NCI-H2171 treated with DMSO at 0.1 percent for 48 hours (cell line): ENCODE measurements at regions not wholly inside any gene's neighbourhood (a gene's known extent, or its start where the extent isn't known, plus 50 kb on each side); places are given as distances from the start of the nearest gene placed in this dataset.
A peak's percentile ranks its signal among the peaks of the same experiment; 100 is the strongest.

Source experiments
- DNase-seq: peaks from one replicate; lab custom pipeline; 2025; lab: John Stamatoyannopoulos, UW

DNA sequence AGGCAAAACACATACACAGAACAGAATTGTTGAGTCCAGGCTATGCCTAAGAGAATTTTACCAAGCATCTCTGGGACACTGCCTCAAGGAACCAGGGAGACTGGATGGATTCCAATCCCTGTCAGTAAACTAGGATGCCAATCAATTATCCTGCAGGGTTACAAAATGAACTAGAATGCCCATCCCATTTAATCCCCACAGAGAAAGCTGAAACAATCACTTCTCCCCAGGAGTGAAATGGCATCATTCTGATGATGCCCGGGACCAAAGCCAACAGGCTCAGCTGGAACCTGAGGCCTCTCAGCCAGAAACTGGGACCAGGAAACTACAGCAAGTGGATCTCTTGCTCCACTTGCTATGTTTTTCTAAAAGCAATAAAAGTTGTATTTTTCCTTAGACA lies 130.0 kb upstream of the TJP1 start:
- DNase-seq = peak; percentile 82

DNA sequence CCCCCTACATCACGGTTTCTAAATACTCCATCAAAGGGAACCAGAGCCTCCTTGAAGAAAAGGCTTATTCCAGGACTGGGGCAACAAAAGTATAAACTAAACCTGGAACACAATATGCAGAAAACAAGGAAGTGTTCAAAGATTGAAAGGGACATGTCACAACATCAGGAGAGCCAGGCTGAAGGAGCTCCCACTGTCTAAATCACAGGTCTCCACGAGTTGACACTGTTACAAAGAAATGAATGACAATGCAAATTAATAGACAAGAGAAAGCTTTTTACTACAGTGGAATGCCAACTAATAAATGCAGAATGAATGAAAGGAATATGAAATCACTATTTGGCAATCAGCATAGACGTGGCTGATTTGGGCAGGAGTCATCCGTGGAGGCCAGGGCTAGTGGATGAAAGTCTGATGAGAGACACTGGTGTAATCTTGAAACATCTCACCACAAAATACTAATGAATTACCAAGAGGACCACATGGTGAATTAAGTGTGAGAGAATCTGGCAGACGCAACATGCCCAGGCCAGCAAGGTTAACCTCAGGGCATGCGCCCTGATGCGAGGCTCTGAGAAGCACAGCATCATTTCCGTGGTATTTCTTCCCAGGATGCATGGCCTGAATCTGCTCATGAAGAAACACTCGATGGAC lies 123.8 kb upstream of the TJP1 start:
- no peak for DNase-seq

DNA sequence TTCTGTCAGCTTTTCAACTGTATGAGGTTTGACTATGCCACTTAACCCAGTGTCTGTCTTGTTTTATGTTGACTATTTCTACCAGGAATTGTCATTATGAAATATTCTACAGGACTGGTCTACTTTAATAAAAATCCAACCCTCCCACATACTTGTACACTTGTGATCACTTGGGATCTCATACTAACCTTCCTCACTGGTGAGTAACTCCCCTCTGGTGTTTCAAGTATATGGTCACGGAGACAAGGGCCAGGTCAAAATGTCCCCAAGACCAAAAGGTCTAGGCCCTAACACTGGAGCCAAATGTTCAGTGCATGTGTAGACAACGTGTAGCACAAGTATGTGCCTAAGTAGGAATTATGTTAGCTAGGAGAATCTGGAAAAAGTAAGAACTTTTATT lies 122.7 kb upstream of the TJP1 start:
- DNase-seq = no peak

DNA sequence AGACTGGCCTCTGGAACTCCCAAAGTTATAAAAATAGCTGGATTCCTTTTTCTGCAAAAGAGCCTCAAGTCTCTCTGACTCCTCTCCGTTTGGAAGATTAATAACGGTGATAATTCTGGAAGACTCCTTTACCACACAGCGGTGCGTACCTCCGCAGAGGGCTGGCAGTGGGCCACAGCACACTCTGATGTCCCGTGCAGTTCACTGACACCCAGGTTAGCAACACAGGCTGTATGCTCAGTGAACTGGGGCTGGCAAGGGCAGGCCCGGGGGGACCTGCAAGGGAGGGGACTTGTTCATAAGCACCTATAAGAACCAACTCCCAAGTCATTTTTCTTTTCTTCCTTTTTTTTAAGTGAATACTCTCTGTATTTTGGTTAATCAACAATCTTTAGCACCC lies 120.3 kb upstream of the TJP1 start:
- no peak for DNase-seq

DNA sequence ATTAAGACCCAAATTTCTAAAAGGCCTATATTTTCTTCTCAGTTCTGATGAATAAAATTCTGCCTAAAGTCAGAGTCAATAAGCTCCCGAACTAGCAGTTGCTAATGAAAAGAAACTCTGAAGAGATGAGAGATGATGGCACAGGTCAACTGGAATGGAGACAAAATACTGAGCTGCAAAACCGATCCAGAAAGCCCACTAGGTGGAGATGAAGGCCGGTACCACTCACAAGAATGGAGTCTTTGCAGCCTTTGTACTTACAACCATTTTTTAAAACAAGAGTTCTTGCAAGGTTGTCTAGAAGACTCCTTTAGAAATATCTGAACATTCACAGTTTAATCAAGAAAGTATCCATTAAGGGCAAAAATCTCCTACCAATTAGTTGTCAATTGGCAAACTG lies 119.9 kb upstream of the TJP1 start:
- no peak for DNase-seq

DNA sequence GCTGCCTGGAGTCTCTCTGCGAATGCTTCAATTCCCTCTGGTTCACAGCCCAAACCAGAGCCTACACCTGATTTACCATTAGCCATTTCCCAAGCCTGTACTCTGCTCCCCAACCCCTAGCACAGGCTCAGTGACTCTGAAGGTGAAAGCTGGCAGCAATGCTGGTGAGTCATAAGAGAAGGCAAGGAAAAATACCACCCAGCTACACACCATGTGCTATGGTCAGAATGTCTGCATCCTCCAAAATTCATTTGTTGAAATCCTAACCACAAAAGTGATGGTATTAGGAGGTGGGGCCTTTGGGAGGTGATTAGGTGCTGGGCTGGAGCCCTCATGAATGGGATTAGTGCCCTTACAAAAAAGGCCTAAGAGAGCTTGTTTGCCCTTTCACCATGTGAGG lies 117.1 kb upstream of the TJP1 start:
- no peak for DNase-seq

DNA sequence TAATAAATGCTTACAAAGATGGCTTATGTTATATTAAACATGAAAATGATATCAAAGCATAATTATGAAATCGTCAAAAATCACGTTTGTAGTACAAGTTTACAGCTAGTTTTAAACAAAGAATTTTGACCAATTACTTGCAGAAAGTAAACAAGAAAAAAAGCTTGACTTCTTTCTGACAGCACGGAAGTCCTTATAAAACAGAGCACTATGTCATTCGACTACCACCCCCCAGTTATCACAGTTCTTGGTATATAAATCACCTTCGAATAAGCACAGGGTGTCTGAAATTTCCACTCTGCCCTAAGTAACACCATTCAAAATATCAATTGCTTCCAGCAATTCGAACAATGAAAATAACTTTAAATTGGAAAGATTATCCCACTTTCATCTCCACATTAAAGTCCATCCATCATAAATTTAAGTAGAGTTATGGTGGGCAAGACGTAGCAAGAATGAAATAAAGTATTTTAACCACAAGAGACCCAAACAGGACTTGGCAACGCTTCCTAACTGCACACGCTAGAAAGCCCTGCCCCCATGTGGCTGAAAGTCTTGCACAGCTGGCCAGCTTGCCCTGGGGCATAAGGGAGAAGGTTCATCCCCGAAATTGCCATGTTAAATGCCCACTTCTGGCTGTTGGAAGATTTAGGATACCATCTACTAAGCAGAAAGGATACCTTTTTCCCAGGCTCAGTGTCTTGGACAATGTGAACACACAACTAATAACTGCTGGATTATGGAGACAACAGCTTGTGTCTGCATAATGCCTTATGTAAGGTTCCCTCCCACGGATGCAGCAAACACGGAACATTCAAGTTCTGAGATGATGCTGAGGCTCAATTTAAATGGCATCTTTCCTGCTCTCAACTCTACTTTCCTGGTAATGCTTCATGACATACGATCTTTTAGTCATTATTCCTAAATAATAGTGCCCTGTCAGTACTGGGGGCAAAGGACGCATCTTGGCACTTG lies 116.4 kb upstream of the TJP1 start:
- DNase-seq = no peak

DNA sequence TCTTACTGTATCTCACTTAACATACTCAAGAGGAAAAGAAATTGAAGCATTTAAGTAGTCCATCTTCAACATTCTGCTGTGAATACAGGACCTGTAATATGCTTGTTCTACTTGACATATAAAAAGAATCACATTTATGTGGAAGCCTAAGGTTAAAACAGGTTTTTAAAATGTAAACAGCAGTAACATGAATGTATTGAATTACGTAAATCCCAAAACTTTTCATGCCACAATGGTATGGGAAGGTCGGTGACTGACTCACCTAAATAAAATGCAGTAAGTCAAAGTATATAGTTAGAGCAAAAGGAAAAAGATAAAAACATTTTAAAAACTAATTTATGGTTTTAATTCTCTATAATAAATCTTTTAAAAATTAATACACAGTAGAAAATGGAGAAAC lies 115.7 kb upstream of the TJP1 start:
- DNase-seq = no peak

DNA sequence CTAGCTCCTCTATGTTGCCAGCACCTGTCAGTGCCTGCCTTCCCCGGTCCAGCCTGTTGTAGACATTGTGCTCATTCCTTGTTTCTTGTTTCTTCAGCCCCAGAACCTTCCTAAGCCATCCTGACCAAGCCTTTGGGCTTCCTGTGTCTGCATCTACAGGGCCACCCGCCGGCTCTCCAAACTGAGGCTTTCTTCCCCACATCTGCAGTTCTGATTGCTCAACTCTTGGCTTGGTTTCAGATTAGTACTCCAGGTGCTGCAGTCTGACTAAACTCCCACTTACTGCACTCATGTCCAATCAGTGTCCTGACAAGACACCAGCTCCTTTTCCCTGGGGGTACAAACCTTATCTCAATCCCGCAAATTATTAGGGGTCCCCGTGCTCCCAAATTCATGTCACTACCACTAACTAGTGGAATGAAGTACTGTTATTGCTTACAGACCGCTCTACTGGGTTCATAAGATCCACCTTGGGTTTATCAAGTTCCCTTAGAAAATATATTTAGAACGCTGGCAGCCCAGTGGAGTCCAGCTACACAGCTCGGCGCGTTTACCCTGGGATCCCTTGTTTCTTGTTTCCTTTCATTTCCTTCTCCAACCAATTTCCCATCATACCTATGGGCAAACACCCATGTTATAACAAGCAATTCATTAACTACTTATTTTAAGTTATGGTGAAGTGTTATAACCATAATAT lies 114.2 kb upstream of the TJP1 start:
- no peak for DNase-seq

DNA sequence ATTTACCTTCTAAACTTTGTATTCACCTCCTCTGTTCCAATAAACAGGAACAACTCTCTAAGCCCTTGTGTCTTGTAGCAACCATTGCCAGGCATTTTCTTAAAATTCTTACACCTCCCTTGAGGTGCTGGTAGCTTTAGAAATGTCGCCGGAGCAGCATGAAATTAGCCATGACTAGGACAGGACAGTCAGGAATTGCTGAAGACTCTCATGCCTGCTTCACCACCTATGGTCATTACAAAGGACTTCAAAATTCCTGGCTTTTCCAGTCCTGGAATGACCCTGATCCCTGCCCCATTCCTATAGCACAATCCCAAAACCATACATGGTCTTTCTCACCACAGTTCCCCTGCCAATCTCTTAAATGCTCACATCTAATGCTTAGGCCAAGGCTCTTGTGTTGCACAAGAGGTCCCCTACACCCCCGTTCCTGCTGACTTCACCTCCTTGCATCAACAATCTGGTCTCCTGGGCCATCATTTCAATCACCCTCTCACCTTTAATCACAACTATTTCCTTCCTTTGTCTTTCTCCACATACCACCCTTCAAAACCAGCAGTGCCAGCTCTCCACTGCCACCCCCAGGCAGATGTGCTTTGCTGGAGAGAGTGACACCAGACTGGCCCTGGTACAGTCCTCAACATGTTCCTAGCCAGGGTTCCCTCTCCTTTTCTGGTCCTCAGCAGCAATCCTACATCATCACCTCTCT lies 113.2 kb upstream of the TJP1 start:
- DNase-seq = no peak

DNA sequence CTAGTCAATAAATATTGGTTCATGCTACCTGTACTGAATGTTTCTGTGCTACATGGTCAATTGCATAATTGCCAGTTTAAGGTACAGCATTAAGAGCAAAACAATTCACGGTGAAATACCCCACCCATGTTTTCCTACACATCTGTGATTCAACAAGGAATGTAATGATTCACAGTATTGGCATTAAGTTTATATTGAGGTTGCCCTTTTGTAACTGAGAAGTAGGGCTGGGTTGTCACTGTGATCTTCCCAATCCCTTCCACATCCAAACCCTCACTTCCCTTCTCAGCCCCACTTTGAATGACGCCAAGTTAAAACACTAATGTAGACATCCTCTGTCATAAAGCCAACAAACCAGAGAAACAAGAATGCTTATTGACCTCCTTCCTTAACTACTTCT lies 112.0 kb upstream of the TJP1 start:
- DNase-seq = no peak

DNA sequence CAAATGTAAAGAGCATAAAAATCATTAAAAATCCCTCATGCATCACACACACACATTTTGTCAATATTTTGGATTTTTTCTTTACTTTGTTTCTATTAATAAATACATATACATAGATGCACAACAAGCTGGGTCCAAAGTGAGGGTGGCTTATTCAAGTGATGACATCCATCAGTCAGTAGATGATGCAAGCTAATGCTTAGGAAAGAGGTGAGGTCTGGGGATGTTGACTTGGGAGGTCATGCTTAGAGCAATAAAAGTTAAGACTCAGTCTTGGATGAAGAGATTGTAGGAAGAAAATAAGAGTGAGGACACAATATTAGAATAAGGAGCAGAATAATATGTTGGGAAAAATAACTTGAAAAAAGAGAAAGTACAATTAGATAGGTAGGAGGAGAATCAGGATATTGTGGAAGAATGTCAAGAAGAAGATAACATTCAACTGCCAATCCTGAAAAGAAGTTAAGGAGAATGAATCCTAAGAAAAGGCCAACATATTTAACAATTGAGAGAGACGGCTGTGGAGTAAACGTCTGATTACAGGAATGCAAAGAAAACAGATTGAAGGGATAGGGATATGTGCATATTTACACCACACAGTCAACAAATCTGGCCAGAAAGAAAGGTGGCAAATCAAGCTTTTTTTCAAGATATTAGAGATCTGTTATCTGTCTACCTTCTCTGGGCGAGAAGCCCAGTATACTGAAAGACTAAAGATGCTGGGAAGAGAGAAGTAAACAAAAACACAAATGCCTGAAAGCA lies 111.0 kb upstream of the TJP1 start:
- DNase-seq = no peak

DNA sequence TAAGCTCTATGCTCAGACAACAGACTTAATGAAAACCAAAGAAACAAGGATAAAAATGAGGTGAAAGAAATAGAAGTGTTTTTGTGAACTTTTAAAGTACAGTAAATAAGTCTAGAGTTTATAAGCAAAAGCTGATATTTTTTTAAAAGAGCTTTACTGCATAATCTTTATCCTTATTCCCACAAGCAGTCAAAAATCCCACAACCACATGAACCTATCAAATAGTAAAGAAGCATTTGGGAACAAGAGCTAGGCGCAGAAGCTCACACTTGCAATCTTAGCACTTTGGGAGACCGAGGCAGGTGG lies 103.8 kb upstream of the TJP1 start:
- DNase-seq = no peak

DNA sequence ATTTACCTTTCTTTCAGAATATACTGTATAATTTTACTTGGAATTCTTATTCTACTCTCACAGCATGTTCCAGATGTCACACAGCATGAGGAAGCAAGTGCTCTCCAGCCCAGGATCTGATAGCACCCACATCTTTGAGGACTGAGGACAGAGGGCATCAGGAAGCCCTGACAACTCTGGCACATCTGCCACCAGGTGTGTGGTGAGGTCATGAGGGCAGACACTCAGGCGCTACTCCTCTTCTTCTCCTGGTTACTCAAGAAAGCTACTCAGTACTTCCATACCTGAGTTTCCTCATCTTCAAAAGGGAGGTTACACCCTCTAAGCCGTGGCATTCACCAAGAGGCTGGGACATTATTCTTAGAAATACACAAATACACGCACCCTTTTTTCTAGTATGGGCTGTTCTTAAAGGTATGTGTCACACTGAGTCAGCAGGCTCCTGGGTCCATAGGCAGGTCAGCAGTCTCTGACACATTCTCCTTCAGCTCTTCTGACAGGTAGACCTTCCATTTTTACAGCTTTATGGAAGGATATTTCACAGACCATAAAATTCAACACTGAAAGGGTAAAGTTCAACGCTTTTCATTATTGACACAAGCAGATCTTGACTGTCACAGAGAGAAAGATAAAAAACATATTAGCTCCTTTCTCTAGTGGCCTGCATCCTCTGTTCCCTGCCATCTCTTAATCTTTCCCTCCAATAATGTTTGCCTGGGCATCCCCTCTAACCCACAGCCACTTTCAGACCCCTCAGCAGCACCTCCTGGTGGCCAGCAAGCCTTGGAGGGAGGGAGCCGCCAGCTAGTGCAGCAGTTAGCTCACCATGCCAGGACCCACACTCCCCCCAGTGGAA lies 103.2 kb upstream of the TJP1 start:
- DNase-seq = no peak

DNA sequence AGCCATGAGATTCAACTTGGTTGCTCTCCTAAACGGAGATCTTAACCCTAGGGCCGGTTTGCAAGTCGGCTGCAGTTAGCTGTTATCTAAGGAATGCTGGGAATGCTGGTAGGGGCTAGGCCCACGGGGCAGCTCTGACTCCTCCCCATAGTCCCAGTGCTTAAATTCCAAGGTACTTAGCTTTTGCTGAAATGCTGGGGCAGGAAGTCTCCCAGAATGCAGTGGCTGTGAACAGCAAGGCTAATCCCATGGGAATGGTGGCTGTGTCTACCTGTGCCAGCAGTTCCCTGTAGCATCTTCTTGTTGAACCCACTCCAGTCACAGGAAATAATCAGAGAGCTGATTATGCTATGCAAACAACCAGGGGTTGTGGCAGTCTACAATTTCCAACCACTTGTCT lies 102.5 kb upstream of the TJP1 start:
- peak; percentile 36 for DNase-seq

DNA sequence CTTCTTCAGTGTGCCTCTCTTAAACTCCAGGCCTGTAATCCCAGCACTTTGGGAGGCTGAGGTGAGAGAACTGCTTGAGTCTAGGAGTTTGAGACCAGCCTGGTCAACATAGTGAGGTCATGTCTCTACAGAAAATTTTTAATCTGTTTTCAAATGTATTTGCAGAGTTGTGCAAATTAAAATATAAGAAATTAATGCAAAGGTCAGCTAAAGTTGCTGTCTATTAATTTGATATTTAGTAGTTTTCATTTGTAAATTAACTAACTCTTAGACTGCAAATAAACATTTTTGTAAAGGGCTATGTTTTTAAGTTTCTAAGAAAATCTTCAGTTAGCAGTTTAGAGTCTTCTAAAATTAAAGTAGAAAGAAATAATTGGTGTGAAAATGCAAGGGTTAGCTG lies 99.9 kb upstream of the TJP1 start:
- no peak for DNase-seq

DNA sequence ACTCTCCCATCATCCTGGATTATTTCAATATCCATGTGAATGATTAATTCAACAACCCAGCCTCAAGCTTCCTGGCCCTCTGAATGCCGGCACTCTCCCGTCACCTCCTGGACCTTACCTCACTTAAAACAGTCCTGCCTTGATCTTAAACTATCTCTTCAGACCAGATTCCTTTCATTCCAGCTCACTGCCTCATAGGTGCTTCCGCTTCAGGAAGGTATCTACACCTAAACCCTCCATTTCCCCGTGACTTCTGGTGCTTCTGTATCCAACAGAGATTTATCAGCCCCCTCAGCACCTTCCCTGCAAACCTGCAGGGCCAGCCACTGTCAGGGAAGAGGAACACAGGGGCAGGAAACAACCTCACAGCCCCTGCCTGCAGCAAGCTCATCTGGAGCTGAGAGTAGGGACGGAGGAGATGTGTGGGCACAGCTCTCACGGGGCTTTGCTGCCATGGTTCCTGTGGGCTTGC lies 98.9 kb upstream of the TJP1 start:
- DNase-seq = no peak

DNA sequence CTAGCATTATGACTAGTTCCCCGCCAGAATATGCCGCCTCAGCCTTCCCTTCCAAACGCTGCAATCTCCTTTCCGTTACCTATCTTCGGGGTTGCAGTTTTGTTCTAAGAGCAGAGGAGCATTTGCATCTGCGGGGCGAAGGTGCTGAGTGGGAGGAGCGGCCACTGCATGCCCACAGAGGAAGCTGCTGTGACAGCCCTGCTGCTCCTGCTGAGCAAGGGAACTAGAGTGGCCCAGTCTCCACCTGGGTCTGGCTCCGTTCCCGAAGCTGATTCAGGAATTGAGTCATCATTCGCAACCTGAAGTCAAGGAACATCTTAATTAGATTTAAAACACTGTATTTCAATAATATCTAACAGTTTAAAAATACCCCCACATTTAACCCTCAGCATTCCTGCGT lies 98.2 kb upstream of the TJP1 start:
- no peak for DNase-seq

DNA sequence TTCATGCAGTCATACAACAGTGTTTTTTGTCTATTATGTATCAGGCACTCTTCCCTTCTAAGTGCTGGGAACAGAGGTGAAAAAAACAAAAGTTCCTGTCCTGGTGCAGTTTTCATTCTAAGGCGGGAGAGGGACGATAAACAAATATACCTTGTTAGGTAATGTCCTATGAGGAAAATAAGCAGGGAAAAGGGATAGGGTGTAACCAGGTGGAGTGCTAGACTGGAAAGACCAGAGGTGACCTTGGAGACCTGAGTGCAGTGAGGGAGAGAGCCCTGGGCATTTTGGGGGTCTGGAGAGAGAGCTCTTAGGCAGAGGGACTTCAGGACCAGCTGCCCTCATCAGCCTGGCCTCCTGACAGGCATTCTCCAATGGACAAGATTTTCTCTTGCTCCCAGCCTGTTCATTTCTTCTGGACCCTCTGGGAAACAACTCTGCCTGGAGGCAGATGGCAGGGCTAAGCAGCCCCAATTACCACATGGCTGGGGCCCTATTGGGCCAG lies 97.2 kb upstream of the TJP1 start:
- DNase-seq = no peak
